ENCODE measurements at regions not wholly inside any gene's neighbourhood (a gene's known extent, or its start where the extent isn't known, plus 50 kb on each side); places are given as distances from the start of the nearest gene placed in this dataset.

- Histone ChIP-seq H3K9me3 (peaks cover 0 to 5% of the 10 kb centered on the region in 2 donors), H3K27ac (no peak overlapping the region), H3K4me1 (peaks cover 0 to 35% of the 10 kb centered on the region in 2 donors), H3K27me3 (no peaks in the 10 kb centered on the region), H3K36me3 (no peaks in the 10 kb centered on the region), H3K4me3 (no peak overlapping the region)
- no peak for DNase-seq (ENCODE audit: low spot score)
- TF ChIP-seq CTCF (IDR thresholded peaks at IDR 0.05): no peak
These were observed 103.8 kb upstream of the LIPC start for GRCh38 chr15:58327958-58328357.

- Histone ChIP-seq H3K27me3 (no peaks in the 10 kb centered on the region), H3K4me3 (no peak overlapping the region), H3K9me3 (peaks cover 0 to 5% of the 10 kb centered on the region in 2 donors), H3K36me3 (no peaks in the 10 kb centered on the region), H3K4me1 (peaks cover 0 to 38% of the 10 kb centered on the region in 2 donors), H3K27ac (no peak overlapping the region)
- no peak for DNase-seq (ENCODE audit: low spot score)
- no peak for TF ChIP-seq CTCF (IDR thresholded peaks at IDR 0.05)
These were observed 102.6 kb upstream of the LIPC start for GRCh38 chr15:58329211-58329610.

GRCh38 chr15:58329781-58330671, 101.8 kb upstream of the LIPC start:
- peak overlapping the region; percentile 85 to 95 for H3K27ac ChIP-seq

GRCh38 chr15:58330741-58331559, 100.8 kb upstream of the LIPC start:
- H3K9me3 ChIP-seq: peaks cover 0 to 5% of the 10 kb centered on the region in 2 donors
- no peaks in the 10 kb centered on the region for H3K36me3 ChIP-seq
- peaks cover 0 to 38% of the 10 kb centered on the region in 2 donors for H3K4me1 ChIP-seq
- DNase-seq (ENCODE audit: low spot score): no peak
- TF ChIP-seq CTCF (IDR thresholded peaks at IDR 0.05): no peak
- no peak overlapping the region for H3K4me3 ChIP-seq
- peak overlapping the region; percentile 85 to 95 for H3K27ac ChIP-seq
- no peaks in the 10 kb centered on the region for H3K27me3 ChIP-seq

More at GRCh38 chr15:58329781-58330671, 101.8 kb upstream of the LIPC start:
- no peak for TF ChIP-seq CTCF (IDR thresholded peaks at IDR 0.05)
- no peak for DNase-seq (ENCODE audit: low spot score)
- Histone ChIP-seq H3K4me1 (peaks cover 0 to 38% of the 10 kb centered on the region in 2 donors), H3K9me3 (peaks cover 0 to 5% of the 10 kb centered on the region in 2 donors), H3K36me3 (no peaks in the 10 kb centered on the region), H3K4me3 (no peak overlapping the region), H3K27me3 (no peaks in the 10 kb centered on the region)

GRCh38 chr15:58331560-58331912, 100.3 kb upstream of the LIPC start:
- DNase-seq (ENCODE audit: low spot score): no peak
- no peak for TF ChIP-seq CTCF (IDR thresholded peaks at IDR 0.05)
- Histone ChIP-seq H3K27ac (peak overlapping the region; percentile 85 to 95), H3K4me3 (no peak overlapping the region), H3K9me3 (peaks cover 0 to 5% of the 10 kb centered on the region in 2 donors), H3K27me3 (no peaks in the 10 kb centered on the region), H3K36me3 (no peaks in the 10 kb centered on the region), H3K4me1 (peaks cover 0 to 38% of the 10 kb centered on the region in 2 donors)
